ENCODE measurements at regions not wholly inside any gene's neighbourhood (a gene's known extent, or its start where the extent isn't known, plus 50 kb on each side); places are given as distances from the start of the nearest gene placed in this dataset.

GRCh38 chr5:144060598-144060997 is 109.9 kb downstream of the YIPF5 start:
- Histone ChIP-seq H3K36me3 (ENCODE audit: control insufficient read depth, insufficient read depth, low read length) (no peaks in the 10 kb centered on the region), H3K27me3 (ENCODE audit: control insufficient read depth, insufficient read depth, low read length) (no peaks in the 10 kb centered on the region), H3K4me3 (ENCODE audit: low read depth, low read length) (no peak overlapping the region)
- DNase-seq (ENCODE audit: low read depth): no peak
- no peak for TF ChIP-seq CTCF (IDR thresholded peaks at IDR 0.05; ENCODE audit: insufficient read depth, low read length, poor library complexity, severe bottlenecking)

GRCh38 chr5:144065786-144066185 is 104.7 kb downstream of the YIPF5 start:
- no peak for TF ChIP-seq CTCF (IDR thresholded peaks at IDR 0.05; ENCODE audit: insufficient read depth, low read length, poor library complexity, severe bottlenecking)
- H3K36me3 ChIP-seq (ENCODE audit: control insufficient read depth, insufficient read depth, low read length): no peaks in the 10 kb centered on the region
- no peak for DNase-seq (ENCODE audit: low read depth)
- H3K4me3 ChIP-seq (ENCODE audit: low read depth, low read length): no peak overlapping the region
- no peaks in the 10 kb centered on the region for H3K27me3 ChIP-seq (ENCODE audit: control insufficient read depth, insufficient read depth, low read length)

- no peak for TF ChIP-seq CTCF (IDR thresholded peaks at IDR 0.05; ENCODE audit: insufficient read depth, low read length, poor library complexity, severe bottlenecking)
- Histone ChIP-seq H3K27me3 (ENCODE audit: control insufficient read depth, insufficient read depth, low read length) (no peaks in the 10 kb centered on the region), H3K36me3 (ENCODE audit: control insufficient read depth, insufficient read depth, low read length) (no peaks in the 10 kb centered on the region), H3K4me3 (ENCODE audit: low read depth, low read length) (no peak overlapping the region)
- DNase-seq (ENCODE audit: low read depth): no peak
These were observed 97.9 kb downstream of the YIPF5 start for GRCh38 chr5:144072518-144072927.

GRCh38 chr5:144076521-144077083 is 93.9 kb downstream of the YIPF5 start:
- Histone ChIP-seq H3K4me3 (ENCODE audit: low read depth, low read length) (no peak overlapping the region), H3K36me3 (ENCODE audit: control insufficient read depth, insufficient read depth, low read length) (no peaks in the 10 kb centered on the region), H3K27me3 (ENCODE audit: control insufficient read depth, insufficient read depth, low read length) (no peaks in the 10 kb centered on the region)
- TF ChIP-seq CTCF (IDR thresholded peaks at IDR 0.05; ENCODE audit: insufficient read depth, low read length, poor library complexity, severe bottlenecking): no peak
- DNase-seq (ENCODE audit: low read depth): no peak

GRCh38 chr5:144083185-144083584 is 87.3 kb downstream of the YIPF5 start:
- no peaks in the 10 kb centered on the region for H3K27me3 ChIP-seq (ENCODE audit: control insufficient read depth, insufficient read depth, low read length)
- no peak for DNase-seq (ENCODE audit: low read depth)
- no peak for TF ChIP-seq CTCF (IDR thresholded peaks at IDR 0.05; ENCODE audit: insufficient read depth, low read length, poor library complexity, severe bottlenecking)
- H3K36me3 ChIP-seq (ENCODE audit: control insufficient read depth, insufficient read depth, low read length): no peaks in the 10 kb centered on the region
- no peak overlapping the region for H3K4me3 ChIP-seq (ENCODE audit: low read depth, low read length)

- H3K4me3 ChIP-seq (ENCODE audit: low read depth, low read length): no peak overlapping the region
- no peaks in the 10 kb centered on the region for H3K36me3 ChIP-seq (ENCODE audit: control insufficient read depth, insufficient read depth, low read length)
- H3K27me3 ChIP-seq (ENCODE audit: control insufficient read depth, insufficient read depth, low read length): no peaks in the 10 kb centered on the region
- no peak for DNase-seq (ENCODE audit: low read depth)
- TF ChIP-seq CTCF (IDR thresholded peaks at IDR 0.05; ENCODE audit: insufficient read depth, low read length, poor library complexity, severe bottlenecking): no peak
These were observed 85.5 kb downstream of the YIPF5 start for GRCh38 chr5:144084971-144085370.

Measured in kidney epithelial cell (primary cell).